ENCODE measurements at regions not wholly inside any gene's neighbourhood (a gene's known extent, or its start where the extent isn't known, plus 50 kb on each side); places are given as distances from the start of the nearest gene placed in this dataset.

GRCh38 chr2:7792031-7792651 is 874.9 kb downstream of the RNF144A start:
- TF ChIP-seq CTCF (IDR thresholded peaks at IDR 0.05) = no peak
- no peak for TF ChIP-seq POLR2AphosphoS5 (IDR thresholded peaks at IDR 0.05)
